Upper lobe of left lung (tissue), 4 donors: ENCODE measurements at regions not wholly inside any gene's neighbourhood (a gene's known extent, or its start where the extent isn't known, plus 50 kb on each side); places are given as distances from the start of the nearest gene placed in this dataset.

Experiments
- EP300 ChIP-seq, 4 donors: sonication (generic); formaldehyde crosslinking; IDR thresholded peaks; one replicate each; pipeline ENCODE4 v1.5.1; 2017; ENCODE audit warnings: antibody characterized with exemption in 4 of 4, control low read depth in 2 of 4
- POLR2A ChIP-seq, 4 donors: fragments of 450-650 bp; IDR thresholded peaks; one replicate each; pipeline ENCODE4 v1.5.1; 2016 to 2017; ENCODE audit warnings: antibody characterized with exemption in 4 of 4, mild to moderate bottlenecking in 2 of 4
- POLR2AphosphoS5 ChIP-seq, 2 donors: sonication (generic); formaldehyde crosslinking; IDR thresholded peaks; one replicate each; pipeline ENCODE4 v1.5.1; 2017; ENCODE audit warnings: antibody characterized with exemption in 2 of 2
- TF ChIP-seq, protein P1 (sequence below), 6 experiments: fragments of 450-650 bp in 4 of 6; fragments of 200-600 bp in 2 of 6; sonication (generic) in 2 of 6; IDR thresholded peaks; one replicate each; pipeline ENCODE4 v1.5.1; 2016 to 2019; ENCODE audit warnings: antibody characterized with exemption in 6 of 6

DNA sequence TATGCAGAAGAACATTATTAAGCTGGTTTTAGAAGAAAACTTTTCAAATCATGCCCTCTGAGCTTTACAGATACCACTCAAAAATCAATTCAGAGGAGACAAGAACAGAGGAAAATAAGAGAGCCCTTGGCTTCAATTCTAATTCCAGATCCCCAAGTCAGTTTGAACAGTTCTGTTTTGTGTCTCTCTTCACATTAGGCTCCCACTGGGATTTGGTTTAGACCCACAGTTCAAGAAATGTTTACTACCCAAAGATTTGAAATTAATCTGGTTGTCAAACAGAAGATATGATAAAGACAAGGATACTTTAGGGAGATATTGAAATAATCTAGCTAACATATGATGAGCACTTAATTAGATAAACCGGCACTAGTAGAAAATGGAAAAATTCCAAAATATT, 329.5 kb downstream of the RAD51AP2 start:
- TF ChIP-seq, protein P1, sequence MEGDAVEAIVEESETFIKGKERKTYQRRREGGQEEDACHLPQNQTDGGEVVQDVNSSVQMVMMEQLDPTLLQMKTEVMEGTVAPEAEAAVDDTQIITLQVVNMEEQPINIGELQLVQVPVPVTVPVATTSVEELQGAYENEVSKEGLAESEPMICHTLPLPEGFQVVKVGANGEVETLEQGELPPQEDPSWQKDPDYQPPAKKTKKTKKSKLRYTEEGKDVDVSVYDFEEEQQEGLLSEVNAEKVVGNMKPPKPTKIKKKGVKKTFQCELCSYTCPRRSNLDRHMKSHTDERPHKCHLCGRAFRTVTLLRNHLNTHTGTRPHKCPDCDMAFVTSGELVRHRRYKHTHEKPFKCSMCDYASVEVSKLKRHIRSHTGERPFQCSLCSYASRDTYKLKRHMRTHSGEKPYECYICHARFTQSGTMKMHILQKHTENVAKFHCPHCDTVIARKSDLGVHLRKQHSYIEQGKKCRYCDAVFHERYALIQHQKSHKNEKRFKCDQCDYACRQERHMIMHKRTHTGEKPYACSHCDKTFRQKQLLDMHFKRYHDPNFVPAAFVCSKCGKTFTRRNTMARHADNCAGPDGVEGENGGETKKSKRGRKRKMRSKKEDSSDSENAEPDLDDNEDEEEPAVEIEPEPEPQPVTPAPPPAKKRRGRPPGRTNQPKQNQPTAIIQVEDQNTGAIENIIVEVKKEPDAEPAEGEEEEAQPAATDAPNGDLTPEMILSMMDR (IDR thresholded peaks at IDR 0.05) = no peak
- TF ChIP-seq POLR2A (IDR thresholded peaks at IDR 0.05) (no peak), EP300 (IDR thresholded peaks at IDR 0.05) (no peak), POLR2AphosphoS5 (IDR thresholded peaks at IDR 0.05) (no peak)
